OCI-LY7 (cell line): ENCODE measurements at regions not wholly inside any gene's neighbourhood (a gene's known extent, or its start where the extent isn't known, plus 50 kb on each side); places are given as distances from the start of the nearest gene placed in this dataset.

ENCODE experiments used
- BruUV-seq: library from RNA; stranded (reverse); fragments of 400-500 nt; replicated peaks from 2 replicates; lab custom pipeline; 2021; lab: Mats Ljungman, UMichigan
- CTCF ChIA-PET: fragments of 300-600 bp; sonication (Branson Sonifier 250); formaldehyde crosslinking; loops from one replicate; lab custom pipeline; 2022; ENCODE audit warnings: antibody characterized with exemption; ENCODE audit not compliant: unreplicated experiment; lab: Charles Lee
- POLR2A ChIA-PET: fragments of 300-600 bp; sonication (Branson Sonifier 250); formaldehyde crosslinking; loops from one replicate; lab custom pipeline; 2022; ENCODE audit warnings: antibody characterized with exemption; lab: Charles Lee
- DNase-seq: peaks from one replicate; pipeline ENCODE4 v3.0.0-alpha.2; 2015; ENCODE audit warnings: low spot score
- H2AFZ ChIP-seq: fragments of 200-600 bp; sonication (generic), shearing (Covaris generic); 2 replicates; pipeline ENCODE4 v1.6.1; 2014; ENCODE audit warnings: mild to moderate bottlenecking, antibody characterized with exemption, low read length, moderate library complexity
- H3K27ac ChIP-seq: fragments of 200-600 bp; sonication (generic); 2 replicates; pipeline ENCODE4 v1.5.1; 2014; ENCODE audit warnings: mixed run types, low read depth, mild to moderate bottlenecking, moderate library complexity, low read length, inconsistent platforms; ENCODE audit not compliant: poor library complexity, severe bottlenecking
- H3K36me3 ChIP-seq: fragments of 200-600 bp; sonication (generic); 2 replicates; pipeline ENCODE4 v1.6.1; 2014; ENCODE audit warnings: mild to moderate bottlenecking, antibody characterized with exemption, low read length, moderate library complexity, mixed read lengths; ENCODE audit not compliant: insufficient read depth
- H3K4me1 ChIP-seq: fragments of 200-600 bp; sonication (generic); 2 replicates; pipeline ENCODE4 v1.5.1; 2014; ENCODE audit warnings: mild to moderate bottlenecking, low read length; ENCODE audit not compliant: insufficient read depth, poor library complexity, severe bottlenecking
- H3K4me2 ChIP-seq: fragments of 200-600 bp; sonication (generic); 2 replicates; pipeline ENCODE4 v1.6.1; 2014; ENCODE audit warnings: mild to moderate bottlenecking, low read length
- H3K4me3 ChIP-seq: fragments of 200-600 bp; sonication (generic); 2 replicates; pipeline ENCODE4 v1.5.1; 2014; ENCODE audit warnings: mild to moderate bottlenecking, low read depth, low read length; ENCODE audit not compliant: poor library complexity, severe bottlenecking
- H3K79me2 ChIP-seq: fragments of 200-600 bp; sonication (generic); 2 replicates; pipeline ENCODE4 v1.6.1; 2016; ENCODE audit warnings: low read depth, mild to moderate bottlenecking, low read length, moderate library complexity, mixed read lengths; ENCODE audit not compliant: insufficient read depth
- H3K9me2 ChIP-seq: fragments of 200-600 bp; sonication (generic); 2 replicates; pipeline ENCODE4 v1.6.1; 2016; ENCODE audit warnings: mild to moderate bottlenecking, low read length, mixed read lengths; ENCODE audit not compliant: insufficient read depth
- H3K9me3 ChIP-seq: fragments of 200-600 bp; sonication (generic); 2 replicates; pipeline ENCODE4 v1.6.1; 2014; ENCODE audit warnings: mild to moderate bottlenecking, mixed run types, low read length, mixed read lengths
- H4K20me1 ChIP-seq: fragments of 200-600 bp; sonication (generic); 2 replicates; pipeline ENCODE4 v1.6.1; 2014; ENCODE audit warnings: mild to moderate bottlenecking, antibody characterized with exemption, low read length, moderate library complexity, mixed read lengths; ENCODE audit not compliant: insufficient read depth
- EZH2phosphoT487 ChIP-seq: fragments of 200-600 bp; sonication (generic); IDR thresholded peaks from 2 replicates; pipeline ENCODE4 v1.6.1; 2018; ENCODE audit warnings: low read depth, borderline replicate concordance, mild to moderate bottlenecking, mixed run types, antibody characterized with exemption, low read length, moderate library complexity, mixed read lengths
- intact Hi-C: fragments of 100-400 bp; cut with micrococcal nuclease; formaldehyde crosslinking; loops from one replicate; pipeline ENCODE4 v1.10.0; 2022; ENCODE audit not compliant: unreplicated experiment
- TF ChIP-seq, protein P1 (sequence below): fragments of 200-600 bp; sonication (generic); conservative IDR thresholded peaks from 2 replicates; pipeline ENCODE4 v1.5.1; 2014; ENCODE audit warnings: mild to moderate bottlenecking, antibody characterized with exemption, low read length, moderate library complexity, mixed read lengths

DNA sequence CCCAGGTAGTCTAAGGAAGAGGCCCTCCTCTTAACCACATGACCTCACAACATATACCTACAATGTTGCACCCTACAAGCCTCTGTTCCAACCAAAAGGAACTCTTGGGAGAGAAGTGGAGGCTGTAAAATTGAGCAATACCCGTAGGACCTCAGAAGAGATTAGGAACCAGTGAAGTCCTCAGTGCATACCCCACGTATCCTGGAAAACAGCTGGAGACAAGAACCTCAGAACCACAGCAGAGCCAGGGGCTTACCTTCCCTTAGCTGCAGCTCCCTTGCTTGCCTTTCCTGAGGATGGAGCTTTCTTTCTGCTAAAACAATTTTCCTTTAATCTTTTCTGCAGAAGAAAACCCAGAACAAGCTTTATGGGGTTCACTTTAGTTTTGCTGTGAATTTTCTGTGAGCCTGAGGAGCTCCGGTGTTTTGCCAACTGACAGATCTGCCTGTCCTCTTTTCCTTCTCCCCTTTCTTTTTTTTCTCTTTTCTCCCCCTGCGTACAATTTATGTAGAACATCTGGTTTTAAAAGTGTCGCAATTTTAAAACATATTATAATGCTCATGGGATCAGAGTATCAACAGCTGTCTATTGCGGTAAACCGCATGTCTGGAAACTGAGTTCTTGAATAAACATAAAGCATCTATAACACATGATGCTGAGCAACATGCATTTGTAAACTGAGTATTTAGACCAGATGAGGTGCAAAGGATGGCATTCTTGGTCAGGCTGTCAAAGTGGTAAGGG is 226.4 kb upstream of the MAF start:
- Histone ChIP-seq H4K20me1 (no peaks in the 10 kb centered on the region), H3K4me2 (no peak overlapping the region), H3K9me3 (no peaks in the 10 kb centered on the region), H3K79me2 (no peaks in the 10 kb centered on the region), H3K36me3 (no peaks in the 10 kb centered on the region), H3K4me3 (no peak overlapping the region), H3K4me1 (no peaks in the 10 kb centered on the region), H3K27ac (no peak overlapping the region), H2AFZ (no peak overlapping the region), H3K9me2 (no peaks in the 10 kb centered on the region)
- POLR2A ChIA-PET: no interaction called here
- intact Hi-C loops: no loop called here
- DNase-seq: no peak
- no TSS peak for BruUV-seq
- CTCF ChIA-PET: no interaction called here
- TF ChIP-seq, protein P1, sequence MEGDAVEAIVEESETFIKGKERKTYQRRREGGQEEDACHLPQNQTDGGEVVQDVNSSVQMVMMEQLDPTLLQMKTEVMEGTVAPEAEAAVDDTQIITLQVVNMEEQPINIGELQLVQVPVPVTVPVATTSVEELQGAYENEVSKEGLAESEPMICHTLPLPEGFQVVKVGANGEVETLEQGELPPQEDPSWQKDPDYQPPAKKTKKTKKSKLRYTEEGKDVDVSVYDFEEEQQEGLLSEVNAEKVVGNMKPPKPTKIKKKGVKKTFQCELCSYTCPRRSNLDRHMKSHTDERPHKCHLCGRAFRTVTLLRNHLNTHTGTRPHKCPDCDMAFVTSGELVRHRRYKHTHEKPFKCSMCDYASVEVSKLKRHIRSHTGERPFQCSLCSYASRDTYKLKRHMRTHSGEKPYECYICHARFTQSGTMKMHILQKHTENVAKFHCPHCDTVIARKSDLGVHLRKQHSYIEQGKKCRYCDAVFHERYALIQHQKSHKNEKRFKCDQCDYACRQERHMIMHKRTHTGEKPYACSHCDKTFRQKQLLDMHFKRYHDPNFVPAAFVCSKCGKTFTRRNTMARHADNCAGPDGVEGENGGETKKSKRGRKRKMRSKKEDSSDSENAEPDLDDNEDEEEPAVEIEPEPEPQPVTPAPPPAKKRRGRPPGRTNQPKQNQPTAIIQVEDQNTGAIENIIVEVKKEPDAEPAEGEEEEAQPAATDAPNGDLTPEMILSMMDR: no peak
- TF ChIP-seq EZH2phosphoT487: no peak

DNA sequence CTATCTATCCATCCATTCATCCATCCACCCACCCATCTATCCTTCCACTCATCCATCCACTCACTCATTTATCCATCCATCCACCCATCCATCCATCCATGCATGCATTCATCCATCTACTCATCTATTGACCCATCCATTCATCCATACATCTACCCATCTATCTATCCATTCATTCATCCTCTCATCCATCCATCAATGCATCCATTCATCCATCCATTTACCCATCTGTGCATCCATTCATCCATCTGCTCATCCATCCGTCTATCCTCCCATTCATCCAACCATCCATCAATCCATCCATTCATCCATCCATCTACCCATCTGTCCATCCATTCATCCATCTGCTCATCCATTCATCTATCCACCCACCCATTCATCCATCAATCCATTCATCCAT is 224.5 kb upstream of the MAF start:
- no peaks in the 10 kb centered on the region for H3K9me2 ChIP-seq
- ChIA-PET CTCF (no interaction called here), POLR2A (no interaction called here)
- H3K4me1 ChIP-seq: no peaks in the 10 kb centered on the region
- DNase-seq: no peak
- no TSS peak for BruUV-seq
- no peaks in the 10 kb centered on the region for H3K79me2 ChIP-seq
- H3K4me3 ChIP-seq: no peak overlapping the region
- H3K4me2 ChIP-seq: no peak overlapping the region
- H3K36me3 ChIP-seq: no peaks in the 10 kb centered on the region
- intact Hi-C loops: no loop called here
- TF ChIP-seq, protein P1: no peak
- no peak for TF ChIP-seq EZH2phosphoT487
- no peak overlapping the region for H3K27ac ChIP-seq
- no peaks in the 10 kb centered on the region for H4K20me1 ChIP-seq
- H3K9me3 ChIP-seq: no peaks in the 10 kb centered on the region
- no peak overlapping the region for H2AFZ ChIP-seq

DNA sequence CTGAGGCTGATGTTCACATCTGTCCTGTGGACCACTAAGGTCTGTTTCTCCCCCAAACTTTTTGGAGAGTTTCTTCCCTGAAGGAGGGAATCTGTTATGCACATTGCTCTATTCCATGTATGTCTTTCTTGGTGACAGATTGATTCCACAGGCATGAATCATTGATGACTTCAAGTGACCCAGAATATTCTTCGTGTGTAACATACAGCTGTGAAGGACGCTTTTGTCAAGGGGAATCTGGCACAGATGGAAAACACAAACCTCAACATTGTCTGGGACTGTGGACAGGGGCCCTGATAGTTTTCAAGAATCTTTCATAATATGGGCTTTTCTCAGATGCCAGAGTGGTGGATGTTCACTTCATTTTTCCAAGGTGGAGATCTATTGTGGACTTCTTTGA is 223.1 kb upstream of the MAF start:
- Histone ChIP-seq H3K4me2 (no peak overlapping the region), H3K79me2 (no peaks in the 10 kb centered on the region), H3K27ac (no peak overlapping the region), H4K20me1 (no peaks in the 10 kb centered on the region), H3K4me3 (no peak overlapping the region), H3K4me1 (no peaks in the 10 kb centered on the region), H3K9me2 (no peaks in the 10 kb centered on the region), H3K9me3 (no peaks in the 10 kb centered on the region), H3K36me3 (no peaks in the 10 kb centered on the region), H2AFZ (no peak overlapping the region)
- CTCF ChIA-PET: no interaction called here
- POLR2A ChIA-PET: interaction anchor here (1.1 kb wide), 1 partner anchor 108 kb away, joined by 3 read pairs; no protein-coding TSS in a partner anchor
- no peak for TF ChIP-seq EZH2phosphoT487
- TF ChIP-seq, protein P1: no peak
- intact Hi-C loops: no loop called here
- DNase-seq: no peak
- no TSS peak for BruUV-seq
